ENCODE measurements at regions not wholly inside any gene's neighbourhood (a gene's known extent, or its start where the extent isn't known, plus 50 kb on each side); places are given as distances from the start of the nearest gene placed in this dataset.

DNA sequence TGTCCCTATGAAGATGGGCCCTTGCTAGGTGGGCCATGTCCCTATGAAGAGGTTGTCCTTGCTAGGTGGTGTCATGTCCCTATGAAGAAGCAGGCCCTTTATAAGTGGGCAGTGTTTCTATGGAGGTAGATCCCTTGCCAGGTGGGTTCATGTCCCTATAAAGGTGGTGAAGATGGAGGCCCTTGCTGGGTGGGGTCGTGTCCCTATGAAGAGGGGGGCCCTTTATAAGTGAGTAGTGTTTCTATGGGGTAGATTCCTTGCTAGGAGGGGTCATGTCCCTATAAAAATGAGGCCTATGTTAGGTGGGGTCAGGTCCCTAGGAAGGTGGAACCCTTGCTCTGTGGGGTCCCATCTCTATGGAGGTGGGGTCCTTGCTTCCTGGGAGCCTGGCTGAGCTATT is 283.4 kb upstream of the IRX2 start:
- TF ChIP-seq POLR2A (IDR thresholded peaks at IDR 0.05), result no peak
- TF ChIP-seq, protein P1, sequence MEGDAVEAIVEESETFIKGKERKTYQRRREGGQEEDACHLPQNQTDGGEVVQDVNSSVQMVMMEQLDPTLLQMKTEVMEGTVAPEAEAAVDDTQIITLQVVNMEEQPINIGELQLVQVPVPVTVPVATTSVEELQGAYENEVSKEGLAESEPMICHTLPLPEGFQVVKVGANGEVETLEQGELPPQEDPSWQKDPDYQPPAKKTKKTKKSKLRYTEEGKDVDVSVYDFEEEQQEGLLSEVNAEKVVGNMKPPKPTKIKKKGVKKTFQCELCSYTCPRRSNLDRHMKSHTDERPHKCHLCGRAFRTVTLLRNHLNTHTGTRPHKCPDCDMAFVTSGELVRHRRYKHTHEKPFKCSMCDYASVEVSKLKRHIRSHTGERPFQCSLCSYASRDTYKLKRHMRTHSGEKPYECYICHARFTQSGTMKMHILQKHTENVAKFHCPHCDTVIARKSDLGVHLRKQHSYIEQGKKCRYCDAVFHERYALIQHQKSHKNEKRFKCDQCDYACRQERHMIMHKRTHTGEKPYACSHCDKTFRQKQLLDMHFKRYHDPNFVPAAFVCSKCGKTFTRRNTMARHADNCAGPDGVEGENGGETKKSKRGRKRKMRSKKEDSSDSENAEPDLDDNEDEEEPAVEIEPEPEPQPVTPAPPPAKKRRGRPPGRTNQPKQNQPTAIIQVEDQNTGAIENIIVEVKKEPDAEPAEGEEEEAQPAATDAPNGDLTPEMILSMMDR (IDR thresholded peaks at IDR 0.05), result no peak
